GM21423 (cell line): ENCODE measurements at regions not wholly inside any gene's neighbourhood (a gene's known extent, or its start where the extent isn't known, plus 50 kb on each side); places are given as distances from the start of the nearest gene placed in this dataset.
"Not testable (repeated sequence)": the region's sequence is repeated elsewhere in the genome, so short reads cannot be mapped to it uniquely, and the experiment has no call there.

Experiments
- ATAC-seq: cut with Tn5 transposase; IDR thresholded peaks from one replicate; pipeline ENCODE4 v1.9.1; 2021; ENCODE audit warnings: mild to moderate bottlenecking, moderate library complexity; ENCODE audit not compliant: unreplicated experiment

DNA sequence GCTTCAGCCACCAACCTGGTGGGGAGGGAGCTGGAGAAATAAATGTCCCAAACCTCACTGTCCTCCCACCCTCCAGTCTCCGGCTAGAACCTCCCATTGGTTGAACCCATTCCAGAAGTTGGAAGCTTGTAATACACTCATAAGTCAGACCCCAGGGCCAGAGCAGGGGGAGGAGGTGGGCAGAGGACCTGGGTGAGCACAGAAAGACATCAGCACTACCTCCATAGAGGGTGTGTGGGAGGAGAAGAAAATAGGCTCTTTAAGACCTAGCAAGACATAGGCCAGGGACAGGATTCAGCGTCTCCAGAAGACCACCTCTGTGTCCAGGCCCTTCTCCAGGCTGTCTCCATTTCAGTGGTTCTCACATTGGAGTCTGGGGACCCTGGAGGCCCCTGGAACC is 73.3 kb upstream of the TOP1 start:
- no peak for ATAC-seq

- ATAC-seq, result not testable (repeated sequence)
These were observed 72.8 kb upstream of the TOP1 start for GRCh38 chr20:40955826-40956225.

- ATAC-seq, result no peak
These were observed 71.9 kb upstream of the TOP1 start for GRCh38 chr20:40956542-40957264.

DNA sequence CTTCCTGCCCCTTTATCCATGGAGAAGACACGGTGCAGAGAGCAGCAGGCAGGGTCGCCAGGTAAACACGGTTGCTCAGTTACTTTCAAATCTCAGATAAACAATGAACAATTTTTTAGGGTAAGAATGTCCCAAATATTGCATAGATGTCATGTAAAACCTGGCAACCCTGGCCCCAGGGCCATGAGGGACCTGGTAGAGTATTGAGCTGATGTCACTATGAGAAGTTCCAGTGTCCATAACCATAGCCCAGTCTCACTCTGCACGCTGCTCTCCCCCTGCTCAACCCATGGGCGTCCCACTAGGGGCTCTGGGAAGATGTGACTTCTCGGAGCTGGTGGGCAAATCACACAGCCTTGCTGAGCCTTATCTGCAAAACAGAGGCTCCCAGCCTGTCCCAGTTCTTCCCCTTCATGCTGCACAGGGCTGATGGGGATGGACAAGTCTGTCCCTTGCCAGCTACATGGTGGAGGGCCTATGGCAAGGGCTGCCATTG is 71.3 kb upstream of the TOP1 start:
- ATAC-seq, result no peak

- no peak for ATAC-seq
These were observed 70.0 kb upstream of the TOP1 start for GRCh38 chr20:40958598-40958997.

DNA sequence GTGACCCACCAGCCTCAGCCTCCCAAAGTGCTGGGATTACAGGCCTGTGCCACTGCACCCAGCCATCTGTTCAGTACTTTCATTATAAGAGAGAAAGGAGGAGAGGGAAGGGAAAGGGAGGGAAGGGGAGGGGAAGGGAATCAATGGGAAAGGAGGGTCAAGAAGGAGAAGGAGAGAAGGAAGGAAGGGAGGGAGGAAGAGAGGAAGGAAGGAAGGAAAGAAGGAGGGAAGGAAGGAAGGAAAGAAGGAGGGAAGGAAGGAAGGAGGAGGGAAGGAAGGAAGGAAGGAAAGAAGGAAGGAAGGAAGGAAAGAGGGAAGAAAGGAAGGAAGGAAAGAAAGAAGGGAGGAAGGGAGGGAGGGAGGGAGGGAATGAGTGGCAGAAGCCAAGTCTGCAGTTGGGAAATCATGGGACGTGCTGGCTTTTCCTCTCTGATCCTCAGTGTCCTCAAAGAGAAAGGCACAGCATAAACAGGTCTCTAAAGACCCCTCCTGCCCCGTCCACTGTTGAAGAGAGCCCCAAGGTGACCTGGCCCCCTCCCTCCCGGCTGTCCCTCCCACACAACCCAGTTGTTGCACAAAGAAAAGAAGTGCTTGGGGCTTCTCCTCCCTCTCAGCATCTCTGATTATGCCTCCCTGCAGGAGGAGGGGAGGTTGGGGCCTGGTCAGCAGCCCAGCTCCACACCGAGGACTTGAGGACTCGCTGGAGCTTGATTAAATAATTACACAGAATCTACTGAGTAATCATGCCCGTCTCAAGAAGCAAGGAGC is 69.1 kb upstream of the TOP1 start:
- ATAC-seq, result no peak

DNA sequence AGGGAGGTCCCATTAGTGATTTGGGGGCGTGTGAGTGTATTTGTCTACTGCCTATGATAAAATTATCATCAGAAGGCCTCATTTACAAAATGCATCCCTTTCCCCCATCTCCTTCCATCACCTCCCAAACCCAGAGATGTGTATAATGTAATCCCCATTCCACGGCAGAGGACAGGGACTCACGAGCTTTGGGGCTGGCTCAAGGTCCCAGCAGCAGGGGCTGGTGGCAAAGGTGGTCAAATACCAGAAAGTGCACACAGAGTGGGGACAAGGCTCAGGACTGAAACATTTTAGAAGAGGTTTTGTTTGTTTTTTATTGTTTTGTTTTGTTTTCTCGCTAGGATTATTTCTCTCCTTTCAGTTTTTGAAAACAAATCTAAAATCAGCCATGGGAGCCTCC is 68.5 kb upstream of the TOP1 start:
- no peak for ATAC-seq

DNA sequence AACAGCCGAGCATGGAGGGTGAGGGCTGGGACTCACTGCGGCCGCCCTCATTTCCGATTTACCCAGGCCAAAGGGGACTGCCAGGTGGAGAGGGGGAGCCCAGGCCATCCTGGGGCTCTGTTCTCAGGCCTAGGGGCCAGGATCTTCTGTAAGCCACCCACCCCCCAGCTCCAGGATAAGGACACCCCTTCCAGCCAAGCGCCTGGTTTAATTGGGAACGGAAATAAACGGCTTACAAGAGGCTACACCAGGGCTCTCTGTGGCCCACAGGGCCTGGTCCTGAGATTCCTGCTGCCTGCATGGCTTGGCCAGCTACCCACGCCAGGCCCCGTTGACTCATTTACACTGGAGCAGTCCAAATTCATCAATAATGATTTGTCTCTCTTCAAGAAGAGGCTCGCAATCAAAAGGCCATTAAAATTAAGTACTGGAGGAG is 68.1 kb upstream of the TOP1 start:
- ATAC-seq, result no peak

DNA sequence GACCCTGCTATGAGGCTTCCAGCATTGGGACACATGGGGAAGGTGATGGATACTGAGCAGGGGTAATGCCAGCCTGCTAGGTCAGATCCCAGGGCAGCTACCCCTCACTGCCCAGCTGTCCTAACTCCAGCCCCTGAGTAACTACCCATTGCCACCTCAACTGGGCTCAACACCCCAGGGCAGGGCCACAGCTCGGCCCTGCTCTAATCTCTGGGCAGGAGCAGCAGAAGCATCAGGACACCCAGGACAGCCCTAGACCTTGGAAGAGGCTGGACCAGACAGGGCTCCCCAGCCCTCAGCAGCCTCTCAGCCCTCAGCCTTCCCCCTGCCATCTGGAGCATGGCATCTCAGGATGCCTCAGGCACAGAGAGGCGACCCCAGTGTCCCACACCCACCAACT is 67.4 kb upstream of the TOP1 start:
- no peak for ATAC-seq

- no peak for ATAC-seq
These were observed 66.7 kb upstream of the TOP1 start for GRCh38 chr20:40961686-40962640.

DNA sequence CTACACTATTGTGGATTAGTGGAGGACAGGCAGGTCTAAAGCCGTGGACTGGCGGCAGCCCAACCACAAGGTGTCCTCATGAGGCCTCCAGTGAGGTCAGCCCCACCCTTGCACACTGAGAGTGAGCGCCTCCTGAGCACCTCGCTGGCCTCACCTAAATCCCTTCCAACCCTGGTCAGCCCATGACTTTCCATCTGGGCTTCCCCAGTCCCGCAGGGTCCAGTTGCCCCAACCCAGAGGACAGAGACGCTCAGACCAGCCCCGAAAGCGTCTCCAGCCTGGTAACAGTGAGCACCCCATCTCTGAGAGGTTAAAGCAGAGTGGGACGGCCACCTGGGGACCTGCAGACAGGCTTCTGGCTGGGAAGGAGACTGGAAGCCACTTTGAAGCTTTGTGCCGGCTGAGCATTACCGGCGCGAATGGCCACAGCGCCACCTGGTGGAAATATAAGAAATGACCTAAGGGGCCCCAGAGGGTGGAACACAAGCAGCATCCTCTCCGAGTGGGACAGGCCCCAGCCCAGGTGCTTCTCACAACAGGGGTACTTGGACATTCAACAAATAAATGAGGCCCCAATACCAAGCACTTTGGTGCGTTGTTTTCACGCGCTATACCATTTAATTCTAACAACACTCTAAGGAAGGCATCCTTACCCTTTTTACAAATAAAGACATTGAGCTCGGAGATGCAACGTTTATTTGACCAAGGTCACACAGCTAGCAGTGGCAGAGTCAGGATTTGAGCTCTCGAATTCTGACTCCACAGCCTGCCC is 65.7 kb upstream of the TOP1 start:
- peak; percentile 76 for ATAC-seq

DNA sequence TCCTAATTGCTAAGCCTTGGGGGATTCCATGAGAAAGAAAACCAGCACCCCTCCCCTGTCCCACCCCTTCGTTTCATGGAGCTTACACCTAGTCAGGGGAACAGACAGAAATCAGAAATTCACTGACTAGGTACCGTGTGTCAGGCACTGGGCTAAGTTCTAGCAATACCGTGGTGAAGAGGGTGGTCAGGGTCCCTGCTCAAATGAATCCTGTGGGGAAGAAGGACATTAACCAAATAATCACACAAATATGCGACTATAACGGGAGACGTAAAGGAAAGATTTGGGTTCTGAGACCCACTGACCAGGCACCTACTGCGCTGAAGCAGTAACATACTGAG is 65.1 kb upstream of the TOP1 start:
- no peak for ATAC-seq

DNA sequence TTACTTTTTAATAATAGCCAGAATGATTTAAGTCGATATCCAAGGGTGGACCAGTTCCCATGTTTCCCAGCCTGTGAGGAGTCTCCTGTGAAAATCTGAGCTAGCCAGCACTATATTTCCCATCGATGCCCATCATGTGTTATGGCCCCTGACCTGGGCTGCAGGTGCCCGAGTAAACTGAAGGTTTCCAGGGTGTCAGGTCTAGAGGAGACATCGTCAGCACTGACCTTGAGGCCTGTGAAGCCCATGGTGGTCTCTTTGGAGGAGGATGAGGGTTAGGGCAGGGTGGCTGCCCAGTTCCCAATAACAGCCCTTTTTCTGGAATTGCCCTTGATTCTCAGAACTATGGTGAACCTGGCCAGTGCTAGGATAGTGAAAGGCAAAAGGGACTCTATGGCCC is 63.0 kb upstream of the TOP1 start:
- ATAC-seq, result no peak

DNA sequence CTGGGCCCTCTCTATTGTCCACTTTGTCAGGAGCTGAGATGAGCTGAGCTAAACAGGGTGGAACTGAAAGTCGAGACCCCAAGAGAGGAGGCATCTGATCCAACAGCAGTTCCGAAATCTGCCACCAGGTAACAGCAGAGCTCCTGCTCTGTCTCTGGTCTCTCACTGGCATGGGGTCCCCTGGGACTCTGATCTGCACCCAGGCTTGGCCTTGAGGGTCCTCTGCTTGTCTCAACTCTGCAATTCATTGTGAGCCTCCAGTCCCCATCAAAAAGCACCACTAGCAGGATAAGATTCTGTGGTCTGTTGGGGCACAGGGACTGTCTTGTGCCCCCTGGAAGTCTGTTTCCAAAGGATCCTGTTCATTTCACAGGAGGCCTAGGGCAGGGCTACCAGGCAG is 62.5 kb upstream of the TOP1 start:
- ATAC-seq, result no peak

DNA sequence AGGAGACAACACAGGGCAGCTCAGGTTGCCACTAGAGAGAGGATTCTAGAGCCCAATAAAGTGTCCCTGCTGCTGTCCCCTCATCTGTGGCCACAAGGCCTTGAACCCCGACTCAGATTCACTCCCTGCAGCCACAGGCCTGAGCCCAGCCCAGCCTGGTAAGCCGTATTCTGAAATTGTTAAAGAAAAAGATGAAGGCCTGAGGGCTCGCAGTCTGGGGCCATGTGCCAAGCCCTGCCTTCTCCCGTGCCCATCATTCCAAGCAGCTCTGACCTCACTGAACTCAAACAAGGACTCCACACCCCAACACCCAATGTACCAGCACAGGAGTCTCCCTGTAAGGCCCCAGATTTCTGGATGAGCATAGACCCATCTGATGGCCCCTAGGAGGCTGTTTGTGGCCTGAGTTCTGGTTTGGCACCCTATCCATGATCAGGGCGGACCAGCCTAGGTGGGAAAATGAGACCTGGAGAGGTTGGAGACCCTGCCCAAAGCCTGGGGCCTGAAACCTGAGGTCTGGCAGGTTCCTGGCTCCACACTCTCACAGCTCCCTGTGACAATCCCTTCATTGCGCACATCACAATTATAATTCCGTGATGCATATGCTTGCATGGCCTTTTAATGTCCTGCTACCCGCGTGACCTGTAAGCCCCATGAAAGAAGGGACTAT is 62.0 kb upstream of the TOP1 start:
- no peak for ATAC-seq

- no peak for ATAC-seq
These were observed 60.9 kb upstream of the TOP1 start for GRCh38 chr20:40967700-40968099.

DNA sequence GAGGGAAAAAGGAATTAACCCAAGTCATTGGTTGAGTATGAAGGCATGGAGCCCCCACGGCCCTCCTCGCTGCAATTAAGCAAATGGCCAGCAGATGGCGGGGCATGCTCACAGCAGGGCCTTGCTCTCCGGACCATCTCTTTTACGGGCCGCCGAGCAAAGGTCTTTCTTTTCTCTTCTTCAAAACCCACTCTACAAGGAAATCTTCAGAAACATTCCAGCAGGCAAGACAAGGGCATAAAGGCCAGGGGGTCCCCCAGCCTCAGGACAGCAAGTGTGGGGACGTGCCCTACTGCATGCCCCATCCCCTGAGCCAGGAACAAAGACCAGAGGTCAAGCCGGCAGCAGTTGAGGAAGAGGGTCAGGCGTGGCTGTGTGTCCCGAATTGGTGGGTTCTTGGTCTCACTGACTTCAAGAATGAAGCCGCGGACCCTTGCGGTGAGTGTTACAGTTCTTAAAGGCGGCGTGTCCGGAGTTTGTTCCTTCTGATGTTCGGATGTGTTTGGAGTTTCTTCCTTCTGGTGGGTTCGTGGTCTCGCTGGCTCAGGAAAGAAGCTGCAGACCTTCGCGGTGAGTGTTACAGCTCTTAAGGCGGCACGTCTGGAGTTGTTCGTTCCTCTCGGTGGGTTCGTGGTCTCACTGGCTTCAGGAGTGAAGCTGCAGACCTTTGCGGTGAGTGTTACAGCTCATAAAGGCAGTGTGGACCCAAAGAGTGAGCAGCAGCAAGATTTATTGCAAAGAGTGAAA is 59.6 kb upstream of the TOP1 start:
- peak; percentile 73 for ATAC-seq

DNA sequence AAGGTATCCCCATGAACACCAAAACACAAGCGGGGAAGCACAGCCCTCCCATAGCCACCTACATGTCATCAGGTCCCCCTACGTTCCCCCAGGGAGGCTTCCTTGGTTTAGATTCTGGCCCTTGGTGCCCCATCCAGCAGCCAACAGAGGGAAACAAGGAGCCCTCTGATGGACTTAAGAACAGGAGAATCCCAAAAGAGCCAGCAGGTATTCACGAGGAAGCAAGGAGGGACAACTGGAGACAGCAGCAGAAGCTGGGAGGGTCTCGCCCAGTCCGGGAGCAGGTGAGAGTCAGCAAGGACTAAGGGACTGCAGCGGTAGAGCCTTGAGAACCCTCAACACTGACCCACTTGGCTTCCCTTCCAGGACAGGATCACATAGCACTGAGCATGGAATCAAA is 58.4 kb upstream of the TOP1 start:
- ATAC-seq, result no peak

GRCh38 chr20:40977218-40977617 is 51.4 kb upstream of the TOP1 start:
- ATAC-seq, result no peak
